Esophagus muscularis mucosa (tissue), 3 donors: ENCODE measurements at regions not wholly inside any gene's neighbourhood (a gene's known extent, or its start where the extent isn't known, plus 50 kb on each side); places are given as distances from the start of the nearest gene placed in this dataset.

Experiments
- CTCF ChIP-seq, 3 experiments: fragments of 200-600 bp in 2 of 3; fragments of 450-650 bp in 1 of 3; sonication (generic) in 2 of 3; IDR thresholded peaks; one replicate each; pipeline ENCODE4 v1.5.1; 2017 to 2019; ENCODE audit warnings: antibody characterized with exemption in 3 of 3, mild to moderate bottlenecking in 2 of 3, moderate library complexity in 1 of 3
- POLR2AphosphoS5 ChIP-seq, 2 donors: sonication (generic); formaldehyde crosslinking; IDR thresholded peaks; one replicate each; pipeline ENCODE4 v1.6.1; 2017; ENCODE audit warnings: antibody characterized with exemption in 2 of 2

- TF ChIP-seq CTCF (IDR thresholded peaks at IDR 0.05) (no peak), POLR2AphosphoS5 (IDR thresholded peaks at IDR 0.05) (no peak)
Measured at GRCh38 chr16:24652803-24653202, 76.6 kb upstream of the TNRC6A start.
